ENCODE measurements at regions not wholly inside any gene's neighbourhood (a gene's known extent, or its start where the extent isn't known, plus 50 kb on each side); places are given as distances from the start of the nearest gene placed in this dataset.
A peak's percentile ranks its signal among the peaks of the same experiment; 100 is the strongest.

DNA sequence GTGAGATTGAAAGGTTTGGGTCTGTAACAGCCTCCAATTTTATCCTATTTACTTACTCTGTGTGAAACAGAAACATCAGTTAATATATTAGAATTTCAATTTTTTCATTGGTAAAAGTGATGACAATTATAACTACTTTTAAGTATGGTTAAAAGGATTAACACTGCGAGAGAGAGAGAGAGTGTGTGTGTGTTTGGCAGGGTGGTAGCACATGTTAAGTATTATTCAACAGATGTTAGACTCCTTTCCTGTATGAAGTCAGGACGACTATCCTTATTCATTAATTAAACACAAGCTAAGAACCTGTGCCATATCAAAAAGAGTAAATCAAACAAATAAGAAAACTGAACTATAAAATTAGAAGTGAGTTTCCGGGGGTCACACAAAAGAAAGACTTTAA lies 662.5 kb downstream of the PLPP3 start:
- Mint-ChIP-seq H3K9me3 (no peaks in the 10 kb centered on the region), H3K27ac (peak overlapping the region; percentile 50), H3K36me3 (no peaks in the 10 kb centered on the region), H3K4me1 (ENCODE audit: unreplicated experiment) (peaks cover 17% of the 10 kb centered on the region), H3K27me3 (no peaks in the 10 kb centered on the region), H3K4me3 (peak overlapping the region; percentile 18)
- TF ChIP-seq, protein P1, sequence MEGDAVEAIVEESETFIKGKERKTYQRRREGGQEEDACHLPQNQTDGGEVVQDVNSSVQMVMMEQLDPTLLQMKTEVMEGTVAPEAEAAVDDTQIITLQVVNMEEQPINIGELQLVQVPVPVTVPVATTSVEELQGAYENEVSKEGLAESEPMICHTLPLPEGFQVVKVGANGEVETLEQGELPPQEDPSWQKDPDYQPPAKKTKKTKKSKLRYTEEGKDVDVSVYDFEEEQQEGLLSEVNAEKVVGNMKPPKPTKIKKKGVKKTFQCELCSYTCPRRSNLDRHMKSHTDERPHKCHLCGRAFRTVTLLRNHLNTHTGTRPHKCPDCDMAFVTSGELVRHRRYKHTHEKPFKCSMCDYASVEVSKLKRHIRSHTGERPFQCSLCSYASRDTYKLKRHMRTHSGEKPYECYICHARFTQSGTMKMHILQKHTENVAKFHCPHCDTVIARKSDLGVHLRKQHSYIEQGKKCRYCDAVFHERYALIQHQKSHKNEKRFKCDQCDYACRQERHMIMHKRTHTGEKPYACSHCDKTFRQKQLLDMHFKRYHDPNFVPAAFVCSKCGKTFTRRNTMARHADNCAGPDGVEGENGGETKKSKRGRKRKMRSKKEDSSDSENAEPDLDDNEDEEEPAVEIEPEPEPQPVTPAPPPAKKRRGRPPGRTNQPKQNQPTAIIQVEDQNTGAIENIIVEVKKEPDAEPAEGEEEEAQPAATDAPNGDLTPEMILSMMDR (conservative IDR thresholded peaks at IDR 0.05), result no peak
- no peak for DNase-seq (ENCODE audit: extremely low spot score, unreplicated experiment)

DNA sequence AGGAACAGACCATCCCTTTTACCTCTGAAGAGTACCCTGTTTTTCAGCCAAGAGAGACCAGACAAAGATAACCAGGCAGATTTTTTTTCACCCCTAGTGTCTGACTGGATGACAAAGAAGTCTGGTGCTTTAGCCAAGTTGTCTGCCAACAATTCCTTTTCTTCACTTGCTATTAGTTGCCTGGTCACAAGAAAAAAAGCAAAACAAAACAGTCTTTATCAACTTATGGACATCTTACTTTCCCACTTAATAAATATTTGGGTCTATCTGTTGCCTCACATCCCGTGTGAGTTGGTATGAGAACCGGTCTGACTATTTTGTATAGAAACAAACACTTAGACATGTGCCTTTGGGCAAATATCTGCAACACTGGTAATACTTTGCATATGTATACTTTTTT lies 662.9 kb downstream of the PLPP3 start:
- Mint-ChIP-seq H3K27me3 (no peaks in the 10 kb centered on the region), H3K36me3 (no peaks in the 10 kb centered on the region), H3K4me1 (ENCODE audit: unreplicated experiment) (peaks cover 17% of the 10 kb centered on the region), H3K4me3 (peak overlapping the region; percentile 18), H3K27ac (peak overlapping the region; percentile 50), H3K9me3 (no peaks in the 10 kb centered on the region)
- DNase-seq (ENCODE audit: extremely low spot score, unreplicated experiment), result no peak
- TF ChIP-seq, protein P1 (conservative IDR thresholded peaks at IDR 0.05), result no peak

DNA sequence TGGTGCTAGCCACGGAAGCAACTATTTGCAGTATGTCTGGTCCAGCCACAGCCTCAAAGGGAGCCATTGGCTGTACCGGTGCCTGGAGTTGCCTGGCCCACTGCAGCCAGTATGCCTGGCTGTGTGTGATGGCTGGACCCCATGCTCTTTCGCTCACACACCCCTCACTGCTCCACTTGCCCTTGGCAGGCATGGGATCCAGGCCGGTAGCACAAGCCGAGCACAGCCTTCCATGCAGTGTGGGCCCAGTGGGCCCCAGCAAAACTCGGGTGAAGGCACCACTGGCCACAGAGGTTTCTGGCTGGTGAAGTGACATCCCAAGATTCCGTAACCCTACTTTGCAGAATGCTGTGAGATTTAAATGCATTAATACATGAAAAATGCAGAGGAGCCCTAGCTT lies 665.8 kb downstream of the PLPP3 start:
- H3K4me3 Mint-ChIP-seq, result no peak overlapping the region

GRCh38 chr1:55912438-55912837 lies 666.9 kb downstream of the PLPP3 start:
- H3K27me3 Mint-ChIP-seq, result no peaks in the 10 kb centered on the region
- no peaks in the 10 kb centered on the region for H3K36me3 Mint-ChIP-seq
- H3K27ac Mint-ChIP-seq, result no peak overlapping the region
- H3K9me3 Mint-ChIP-seq, result no peaks in the 10 kb centered on the region
- no peak for DNase-seq (ENCODE audit: extremely low spot score, unreplicated experiment)
- TF ChIP-seq, protein P1 (conservative IDR thresholded peaks at IDR 0.05), result no peak
- H3K4me3 Mint-ChIP-seq, result no peak overlapping the region
- peaks cover 8% of the 10 kb centered on the region for H3K4me1 Mint-ChIP-seq (ENCODE audit: unreplicated experiment)

More for the DNA sequence above, 665.8 kb downstream of the PLPP3 start:
- Mint-ChIP-seq H3K4me1 (ENCODE audit: unreplicated experiment) (peaks cover 11% of the 10 kb centered on the region), H3K27me3 (no peaks in the 10 kb centered on the region), H3K36me3 (no peaks in the 10 kb centered on the region), H3K9me3 (no peaks in the 10 kb centered on the region), H3K27ac (no peak overlapping the region)
- no peak for DNase-seq (ENCODE audit: extremely low spot score, unreplicated experiment)
- TF ChIP-seq, protein P1 (conservative IDR thresholded peaks at IDR 0.05), result no peak

DNA sequence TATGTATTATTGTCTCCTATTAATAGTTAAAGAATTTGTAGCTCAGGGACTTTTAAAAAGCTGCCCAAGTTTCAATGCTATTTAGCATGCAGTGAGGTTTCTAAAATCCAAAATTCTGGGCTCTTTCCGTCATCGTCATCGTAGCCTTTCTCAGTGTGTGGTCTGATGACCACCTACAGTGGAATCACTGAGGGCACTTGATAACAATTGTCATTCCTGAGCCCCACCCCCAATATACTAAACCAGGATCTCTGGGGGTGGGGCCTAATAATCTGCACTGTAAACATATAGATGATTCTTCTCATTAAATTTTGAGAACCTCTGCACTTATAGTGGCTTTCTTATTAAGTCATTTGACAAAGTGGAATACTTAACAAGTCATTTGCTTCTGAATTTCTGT lies 674.8 kb downstream of the PLPP3 start:
- Mint-ChIP-seq H3K4me3 (no peak overlapping the region), H3K9me3 (no peaks in the 10 kb centered on the region), H3K27me3 (no peaks in the 10 kb centered on the region), H3K36me3 (no peaks in the 10 kb centered on the region), H3K4me1 (ENCODE audit: unreplicated experiment) (no peaks in the 10 kb centered on the region), H3K27ac (no peak overlapping the region)
- DNase-seq (ENCODE audit: extremely low spot score, unreplicated experiment), result no peak
- TF ChIP-seq, protein P1 (conservative IDR thresholded peaks at IDR 0.05), result no peak

GRCh38 chr1:55898181-55898580 lies 681.2 kb downstream of the PLPP3 start:
- Mint-ChIP-seq H3K9me3 (peaks cover 11% of the 10 kb centered on the region), H3K4me3 (no peak overlapping the region)

More at GRCh38 chr1:55898181-55898580, 681.2 kb downstream of the PLPP3 start:
- H3K27me3 Mint-ChIP-seq, result no peaks in the 10 kb centered on the region
- H3K27ac Mint-ChIP-seq, result no peak overlapping the region
- TF ChIP-seq, protein P1 (conservative IDR thresholded peaks at IDR 0.05), result no peak
- DNase-seq (ENCODE audit: extremely low spot score, unreplicated experiment), result no peak
- H3K36me3 Mint-ChIP-seq, result no peaks in the 10 kb centered on the region
- H3K4me1 Mint-ChIP-seq (ENCODE audit: unreplicated experiment), result no peaks in the 10 kb centered on the region
